ENCODE measurements at regions not wholly inside any gene's neighbourhood (a gene's known extent, or its start where the extent isn't known, plus 50 kb on each side); places are given as distances from the start of the nearest gene placed in this dataset.

DNA sequence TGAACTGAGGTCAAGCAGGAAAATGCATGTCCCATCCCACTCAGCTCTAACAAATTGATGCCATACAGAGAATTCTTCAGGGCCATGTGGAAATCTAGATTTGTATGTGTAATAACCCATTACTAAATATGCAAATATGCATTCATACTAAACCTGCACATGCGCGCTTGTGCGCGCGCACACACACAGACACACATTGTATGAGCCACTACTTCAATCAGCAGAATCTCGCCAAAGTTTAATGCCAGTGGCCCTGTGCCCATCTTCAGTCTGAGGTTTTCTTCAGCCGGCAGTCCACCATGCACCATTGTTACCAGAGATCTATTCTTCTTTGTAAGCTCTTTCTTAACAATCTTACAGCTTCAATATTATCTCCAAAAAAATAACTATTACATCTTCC lies 276.4 kb downstream of the PDGFC start:
- no peak for TF ChIP-seq POLR2A (IDR thresholded peaks at IDR 0.05)
- TF ChIP-seq, protein P1, sequence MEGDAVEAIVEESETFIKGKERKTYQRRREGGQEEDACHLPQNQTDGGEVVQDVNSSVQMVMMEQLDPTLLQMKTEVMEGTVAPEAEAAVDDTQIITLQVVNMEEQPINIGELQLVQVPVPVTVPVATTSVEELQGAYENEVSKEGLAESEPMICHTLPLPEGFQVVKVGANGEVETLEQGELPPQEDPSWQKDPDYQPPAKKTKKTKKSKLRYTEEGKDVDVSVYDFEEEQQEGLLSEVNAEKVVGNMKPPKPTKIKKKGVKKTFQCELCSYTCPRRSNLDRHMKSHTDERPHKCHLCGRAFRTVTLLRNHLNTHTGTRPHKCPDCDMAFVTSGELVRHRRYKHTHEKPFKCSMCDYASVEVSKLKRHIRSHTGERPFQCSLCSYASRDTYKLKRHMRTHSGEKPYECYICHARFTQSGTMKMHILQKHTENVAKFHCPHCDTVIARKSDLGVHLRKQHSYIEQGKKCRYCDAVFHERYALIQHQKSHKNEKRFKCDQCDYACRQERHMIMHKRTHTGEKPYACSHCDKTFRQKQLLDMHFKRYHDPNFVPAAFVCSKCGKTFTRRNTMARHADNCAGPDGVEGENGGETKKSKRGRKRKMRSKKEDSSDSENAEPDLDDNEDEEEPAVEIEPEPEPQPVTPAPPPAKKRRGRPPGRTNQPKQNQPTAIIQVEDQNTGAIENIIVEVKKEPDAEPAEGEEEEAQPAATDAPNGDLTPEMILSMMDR (IDR thresholded peaks at IDR 0.05), result no peak
